ENCODE measurements at regions not wholly inside any gene's neighbourhood (a gene's known extent, or its start where the extent isn't known, plus 50 kb on each side); places are given as distances from the start of the nearest gene placed in this dataset.

GRCh38 chr6:44003345-44004061 lies 123.7 kb downstream of the MRPL14 start (continued):
- TF ChIP-seq, protein P1, sequence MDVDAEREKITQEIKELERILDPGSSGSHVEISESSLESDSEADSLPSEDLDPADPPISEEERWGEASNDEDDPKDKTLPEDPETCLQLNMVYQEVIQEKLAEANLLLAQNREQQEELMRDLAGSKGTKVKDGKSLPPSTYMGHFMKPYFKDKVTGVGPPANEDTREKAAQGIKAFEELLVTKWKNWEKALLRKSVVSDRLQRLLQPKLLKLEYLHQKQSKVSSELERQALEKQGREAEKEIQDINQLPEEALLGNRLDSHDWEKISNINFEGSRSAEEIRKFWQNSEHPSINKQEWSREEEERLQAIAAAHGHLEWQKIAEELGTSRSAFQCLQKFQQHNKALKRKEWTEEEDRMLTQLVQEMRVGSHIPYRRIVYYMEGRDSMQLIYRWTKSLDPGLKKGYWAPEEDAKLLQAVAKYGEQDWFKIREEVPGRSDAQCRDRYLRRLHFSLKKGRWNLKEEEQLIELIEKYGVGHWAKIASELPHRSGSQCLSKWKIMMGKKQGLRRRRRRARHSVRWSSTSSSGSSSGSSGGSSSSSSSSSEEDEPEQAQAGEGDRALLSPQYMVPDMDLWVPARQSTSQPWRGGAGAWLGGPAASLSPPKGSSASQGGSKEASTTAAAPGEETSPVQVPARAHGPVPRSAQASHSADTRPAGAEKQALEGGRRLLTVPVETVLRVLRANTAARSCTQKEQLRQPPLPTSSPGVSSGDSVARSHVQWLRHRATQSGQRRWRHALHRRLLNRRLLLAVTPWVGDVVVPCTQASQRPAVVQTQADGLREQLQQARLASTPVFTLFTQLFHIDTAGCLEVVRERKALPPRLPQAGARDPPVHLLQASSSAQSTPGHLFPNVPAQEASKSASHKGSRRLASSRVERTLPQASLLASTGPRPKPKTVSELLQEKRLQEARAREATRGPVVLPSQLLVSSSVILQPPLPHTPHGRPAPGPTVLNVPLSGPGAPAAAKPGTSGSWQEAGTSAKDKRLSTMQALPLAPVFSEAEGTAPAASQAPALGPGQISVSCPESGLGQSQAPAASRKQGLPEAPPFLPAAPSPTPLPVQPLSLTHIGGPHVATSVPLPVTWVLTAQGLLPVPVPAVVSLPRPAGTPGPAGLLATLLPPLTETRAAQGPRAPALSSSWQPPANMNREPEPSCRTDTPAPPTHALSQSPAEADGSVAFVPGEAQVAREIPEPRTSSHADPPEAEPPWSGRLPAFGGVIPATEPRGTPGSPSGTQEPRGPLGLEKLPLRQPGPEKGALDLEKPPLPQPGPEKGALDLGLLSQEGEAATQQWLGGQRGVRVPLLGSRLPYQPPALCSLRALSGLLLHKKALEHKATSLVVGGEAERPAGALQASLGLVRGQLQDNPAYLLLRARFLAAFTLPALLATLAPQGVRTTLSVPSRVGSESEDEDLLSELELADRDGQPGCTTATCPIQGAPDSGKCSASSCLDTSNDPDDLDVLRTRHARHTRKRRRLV (CRISPR knock-in tag; IDR thresholded peaks at IDR 0.05): peak; percentile 99
- no peak for TF ChIP-seq CCDC6 (CRISPR knock-in tag; IDR thresholded peaks at IDR 0.05)
- no peak for TF ChIP-seq ZNF354B (CRISPR knock-in tag; IDR thresholded peaks at IDR 0.05)
- TF ChIP-seq FOXJ3 (CRISPR knock-in tag; IDR thresholded peaks at IDR 0.05; ENCODE audit: borderline replicate concordance): no peak
- TF ChIP-seq ZBTB20 (CRISPR knock-in tag; IDR thresholded peaks at IDR 0.05; ENCODE audit: borderline replicate concordance, low read depth): no peak
- TF ChIP-seq, protein P2, sequence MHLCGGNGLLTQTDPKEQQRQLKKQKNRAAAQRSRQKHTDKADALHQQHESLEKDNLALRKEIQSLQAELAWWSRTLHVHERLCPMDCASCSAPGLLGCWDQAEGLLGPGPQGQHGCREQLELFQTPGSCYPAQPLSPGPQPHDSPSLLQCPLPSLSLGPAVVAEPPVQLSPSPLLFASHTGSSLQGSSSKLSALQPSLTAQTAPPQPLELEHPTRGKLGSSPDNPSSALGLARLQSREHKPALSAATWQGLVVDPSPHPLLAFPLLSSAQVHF (CRISPR knock-in tag; IDR thresholded peaks at IDR 0.05): no peak
- no peak for TF ChIP-seq RAD51 (IDR thresholded peaks at IDR 0.05; ENCODE audit: borderline replicate concordance)
- TF ChIP-seq, protein P3, sequence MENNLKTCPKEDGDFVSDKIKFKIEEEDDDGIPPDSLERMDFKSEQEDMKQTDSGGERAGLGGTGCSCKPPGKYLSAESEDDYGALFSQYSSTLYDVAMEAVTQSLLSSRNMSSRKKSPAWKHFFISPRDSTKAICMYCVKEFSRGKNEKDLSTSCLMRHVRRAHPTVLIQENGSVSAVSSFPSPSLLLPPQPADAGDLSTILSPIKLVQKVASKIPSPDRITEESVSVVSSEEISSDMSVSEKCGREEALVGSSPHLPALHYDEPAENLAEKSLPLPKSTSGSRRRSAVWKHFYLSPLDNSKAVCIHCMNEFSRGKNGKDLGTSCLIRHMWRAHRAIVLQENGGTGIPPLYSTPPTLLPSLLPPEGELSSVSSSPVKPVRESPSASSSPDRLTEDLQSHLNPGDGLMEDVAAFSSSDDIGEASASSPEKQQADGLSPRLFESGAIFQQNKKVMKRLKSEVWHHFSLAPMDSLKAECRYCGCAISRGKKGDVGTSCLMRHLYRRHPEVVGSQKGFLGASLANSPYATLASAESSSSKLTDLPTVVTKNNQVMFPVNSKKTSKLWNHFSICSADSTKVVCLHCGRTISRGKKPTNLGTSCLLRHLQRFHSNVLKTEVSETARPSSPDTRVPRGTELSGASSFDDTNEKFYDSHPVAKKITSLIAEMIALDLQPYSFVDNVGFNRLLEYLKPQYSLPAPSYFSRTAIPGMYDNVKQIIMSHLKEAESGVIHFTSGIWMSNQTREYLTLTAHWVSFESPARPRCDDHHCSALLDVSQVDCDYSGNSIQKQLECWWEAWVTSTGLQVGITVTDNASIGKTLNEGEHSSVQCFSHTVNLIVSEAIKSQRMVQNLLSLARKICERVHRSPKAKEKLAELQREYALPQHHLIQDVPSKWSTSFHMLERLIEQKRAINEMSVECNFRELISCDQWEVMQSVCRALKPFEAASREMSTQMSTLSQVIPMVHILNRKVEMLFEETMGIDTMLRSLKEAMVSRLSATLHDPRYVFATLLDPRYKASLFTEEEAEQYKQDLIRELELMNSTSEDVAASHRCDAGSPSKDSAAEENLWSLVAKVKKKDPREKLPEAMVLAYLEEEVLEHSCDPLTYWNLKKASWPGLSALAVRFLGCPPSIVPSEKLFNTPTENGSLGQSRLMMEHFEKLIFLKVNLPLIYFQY (CRISPR knock-in tag; IDR thresholded peaks at IDR 0.05; ENCODE audit: borderline replicate concordance): no peak
- TF ChIP-seq BCL3 (CRISPR knock-in tag; IDR thresholded peaks at IDR 0.05): no peak; the same call in 1 of the 2 replicates
- no peak for TF ChIP-seq HNRNPUL1 (IDR thresholded peaks at IDR 0.05; ENCODE audit: low read depth, low read length)
- no peak for TF ChIP-seq KDM5A (IDR thresholded peaks at IDR 0.05; ENCODE audit: borderline replicate concordance, low read length)
- TF ChIP-seq ZNF556 (CRISPR knock-in tag; IDR thresholded peaks at IDR 0.05; ENCODE audit: borderline replicate concordance): no peak
- TF ChIP-seq ZNF550 (CRISPR knock-in tag; IDR thresholded peaks at IDR 0.05; ENCODE audit: borderline replicate concordance): no peak
- TF ChIP-seq ZSCAN9 (CRISPR knock-in tag; IDR thresholded peaks at IDR 0.05; ENCODE audit: borderline replicate concordance): no peak
